ENCODE measurements at regions not wholly inside any gene's neighbourhood (a gene's known extent, or its start where the extent isn't known, plus 50 kb on each side); places are given as distances from the start of the nearest gene placed in this dataset.

DNA sequence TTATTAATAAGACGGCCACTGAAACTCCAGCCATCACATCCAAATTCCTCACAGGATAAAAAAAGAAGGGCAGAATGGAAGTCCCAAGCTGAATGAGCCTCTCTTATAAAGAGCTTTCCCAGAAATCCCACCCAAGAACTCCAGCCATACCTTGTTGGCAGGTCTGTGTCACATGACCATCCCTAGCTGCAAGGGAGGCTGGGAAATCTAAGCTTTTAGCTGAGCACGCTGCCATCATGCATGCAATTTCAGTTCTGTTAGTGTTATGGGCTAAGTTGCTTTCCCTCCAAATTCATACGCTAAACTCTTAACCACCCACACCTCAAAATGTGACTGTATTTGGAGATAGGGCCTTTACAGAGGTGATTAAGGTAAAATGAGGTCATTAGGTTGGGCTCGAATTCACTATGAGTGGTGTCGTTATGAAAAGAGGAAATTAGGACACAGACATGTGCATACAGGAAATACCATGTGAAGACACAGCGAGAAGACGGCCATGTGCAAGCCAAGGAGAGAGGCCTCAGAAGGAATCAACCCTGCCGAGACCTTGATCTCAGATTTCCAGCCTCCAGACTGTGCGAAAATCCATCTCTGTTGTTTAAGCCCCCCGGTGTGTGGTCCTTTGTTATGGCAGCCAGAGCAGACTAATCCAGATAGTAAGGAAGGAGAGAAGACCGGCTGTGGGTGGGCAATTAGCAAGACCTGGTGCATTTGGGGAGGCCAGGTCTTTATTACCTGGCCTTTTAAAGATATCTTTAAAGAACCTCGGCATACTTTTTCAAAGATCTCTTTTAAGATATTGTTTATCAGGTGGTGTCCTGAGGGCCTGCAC lies 317.6 kb downstream of the BCOR start:
- H3K27me3 ChIP-seq = no peaks in the 10 kb centered on the region
- no peaks in the 10 kb centered on the region for H3K9me3 ChIP-seq
- DNase-seq = no peak
- H3K27ac ChIP-seq = no peak overlapping the region
- H3K4me1 ChIP-seq (ENCODE audit: insufficient read depth) = no peaks in the 10 kb centered on the region
- no peaks in the 10 kb centered on the region for H3K36me3 ChIP-seq
- WGBS, 3 donors = 77 to 87% (median 81%) methylated on average over 12 of the region's 12 CpGs
- intact Hi-C loops (cut with DNase I) = no loop called here
- TF ChIP-seq POLR2A (IDR thresholded peaks at IDR 0.05) = no peak
- TF ChIP-seq, protein P1, sequence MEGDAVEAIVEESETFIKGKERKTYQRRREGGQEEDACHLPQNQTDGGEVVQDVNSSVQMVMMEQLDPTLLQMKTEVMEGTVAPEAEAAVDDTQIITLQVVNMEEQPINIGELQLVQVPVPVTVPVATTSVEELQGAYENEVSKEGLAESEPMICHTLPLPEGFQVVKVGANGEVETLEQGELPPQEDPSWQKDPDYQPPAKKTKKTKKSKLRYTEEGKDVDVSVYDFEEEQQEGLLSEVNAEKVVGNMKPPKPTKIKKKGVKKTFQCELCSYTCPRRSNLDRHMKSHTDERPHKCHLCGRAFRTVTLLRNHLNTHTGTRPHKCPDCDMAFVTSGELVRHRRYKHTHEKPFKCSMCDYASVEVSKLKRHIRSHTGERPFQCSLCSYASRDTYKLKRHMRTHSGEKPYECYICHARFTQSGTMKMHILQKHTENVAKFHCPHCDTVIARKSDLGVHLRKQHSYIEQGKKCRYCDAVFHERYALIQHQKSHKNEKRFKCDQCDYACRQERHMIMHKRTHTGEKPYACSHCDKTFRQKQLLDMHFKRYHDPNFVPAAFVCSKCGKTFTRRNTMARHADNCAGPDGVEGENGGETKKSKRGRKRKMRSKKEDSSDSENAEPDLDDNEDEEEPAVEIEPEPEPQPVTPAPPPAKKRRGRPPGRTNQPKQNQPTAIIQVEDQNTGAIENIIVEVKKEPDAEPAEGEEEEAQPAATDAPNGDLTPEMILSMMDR (IDR thresholded peaks at IDR 0.05) = no peak
- H3K4me3 ChIP-seq = no peak overlapping the region

DNA sequence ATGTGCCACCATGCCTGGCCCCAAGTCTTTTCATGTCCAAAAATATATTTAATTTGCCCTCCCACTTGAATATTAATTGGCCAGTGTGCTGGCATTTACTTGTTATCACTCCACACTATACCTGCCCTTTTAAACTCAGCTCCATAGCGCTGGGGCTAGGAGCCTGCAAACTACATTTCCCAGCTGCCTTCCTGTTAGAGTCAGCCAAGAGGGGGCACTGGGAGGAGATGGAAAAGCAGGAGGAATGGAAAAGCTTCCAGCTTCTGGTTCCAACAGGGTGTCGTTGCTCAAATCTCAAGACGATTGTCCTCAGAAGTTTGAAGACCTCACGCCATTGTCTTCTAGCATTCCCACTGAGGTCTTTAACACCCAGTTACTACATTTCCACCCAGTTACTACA lies 315.5 kb downstream of the BCOR start:
- no peak overlapping the region for H3K4me3 ChIP-seq
- no peaks in the 10 kb centered on the region for H3K27me3 ChIP-seq
- intact Hi-C loops (cut with DNase I) = no loop called here
- H3K4me1 ChIP-seq (ENCODE audit: insufficient read depth) = no peaks in the 10 kb centered on the region
- no peaks in the 10 kb centered on the region for H3K36me3 ChIP-seq
- H3K27ac ChIP-seq = no peak overlapping the region
- no peak for DNase-seq
- TF ChIP-seq EP300 (IDR thresholded peaks at IDR 0.05) (no peak), POLR2A (IDR thresholded peaks at IDR 0.05) (no peak)
- TF ChIP-seq, protein P1 (IDR thresholded peaks at IDR 0.05) = no peak
- no peaks in the 10 kb centered on the region for H3K9me3 ChIP-seq
- WGBS, 3 donors = 75 to 86% (median 76%) methylated on average over 4 of the region's 4 CpGs

DNA sequence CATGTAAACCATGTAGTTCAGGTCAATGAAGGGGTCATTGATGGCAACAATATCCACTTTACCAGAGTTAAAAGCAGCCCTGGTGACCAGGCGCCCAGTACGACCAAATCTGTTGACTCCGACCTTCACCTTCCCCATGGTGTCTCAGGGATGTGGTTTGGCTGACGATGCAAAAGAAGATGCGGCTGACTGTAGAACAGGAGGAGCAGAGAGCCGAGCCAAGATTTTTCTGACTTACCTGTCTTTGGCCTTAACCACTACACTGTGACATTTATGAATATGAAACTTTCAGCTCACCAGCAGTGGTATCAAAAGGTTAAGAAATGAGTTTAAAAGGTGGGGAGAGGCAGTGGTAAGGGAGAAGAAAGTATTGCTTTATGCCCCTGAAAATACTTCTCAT lies 309.8 kb downstream of the BCOR start:
- Histone ChIP-seq H3K27ac (no peak overlapping the region), H3K36me3 (no peaks in the 10 kb centered on the region), H3K9me3 (no peaks in the 10 kb centered on the region), H3K4me1 (ENCODE audit: insufficient read depth) (no peaks in the 10 kb centered on the region), H3K27me3 (no peaks in the 10 kb centered on the region), H3K4me3 (no peak overlapping the region)
- intact Hi-C loops (cut with DNase I) = no loop called here
- DNase-seq = no peak
- TF ChIP-seq, protein P1 (IDR thresholded peaks at IDR 0.05) = no peak
- TF ChIP-seq POLR2A (IDR thresholded peaks at IDR 0.05) (no peak), EP300 (IDR thresholded peaks at IDR 0.05) (no peak)
- 86 to 91% (median 91%) methylated on average over 6 of the region's 6 CpGs for WGBS, 3 donors

DNA sequence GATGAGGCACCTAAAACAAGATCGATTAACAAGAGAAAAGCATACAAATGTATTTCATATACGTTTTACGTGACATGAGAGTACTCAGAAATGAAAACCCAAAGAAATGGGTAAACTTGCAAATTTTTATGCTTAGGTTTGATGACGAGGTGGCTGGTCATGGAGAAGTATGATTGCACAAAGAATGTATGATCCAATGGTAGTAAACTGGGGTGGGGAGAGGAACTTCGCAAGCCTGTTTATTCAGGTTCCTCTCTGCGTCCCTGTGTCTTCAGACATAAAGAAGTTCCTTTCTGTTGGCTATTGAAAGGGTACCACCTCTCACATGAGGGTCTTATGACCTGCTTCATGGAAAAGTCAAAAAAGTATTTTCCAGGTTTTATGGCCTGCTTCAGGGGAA lies 309.2 kb downstream of the BCOR start:
- intact Hi-C loops (cut with DNase I) = no loop called here

More for the DNA sequence above, 309.2 kb downstream of the BCOR start:
- H3K4me3 ChIP-seq = no peak overlapping the region
- no peak overlapping the region for H3K27ac ChIP-seq
- DNase-seq = no peak
- WGBS, 3 donors = 76 to 92% (median 82%) methylated on average over 6 of the region's 6 CpGs
- H3K36me3 ChIP-seq = no peaks in the 10 kb centered on the region
- H3K9me3 ChIP-seq = no peaks in the 10 kb centered on the region
- no peaks in the 10 kb centered on the region for H3K27me3 ChIP-seq
- H3K4me1 ChIP-seq (ENCODE audit: insufficient read depth) = no peaks in the 10 kb centered on the region
- TF ChIP-seq EP300 (IDR thresholded peaks at IDR 0.05) = no peak
- TF ChIP-seq, protein P1 (IDR thresholded peaks at IDR 0.05) = no peak
- TF ChIP-seq POLR2A (IDR thresholded peaks at IDR 0.05) = no peak

Data from ovary (tissue), 7 donors.